Mesenteric fat pad (tissue), 1 donor: ENCODE measurements at regions not wholly inside any gene's neighbourhood (a gene's known extent, or its start where the extent isn't known, plus 50 kb on each side); places are given as distances from the start of the nearest gene placed in this dataset.
"Not testable (repeated sequence)": the region's sequence is repeated elsewhere in the genome, so short reads cannot be mapped to it uniquely, and the experiment has no call there.

Experiments
- DNase-seq: peaks from one replicate; pipeline ENCODE4 v3.0.0-alpha.2; 2020; ENCODE audit warnings: low spot score
- donor health status: DM: yes; HTN: yes; CAD: no.

DNA sequence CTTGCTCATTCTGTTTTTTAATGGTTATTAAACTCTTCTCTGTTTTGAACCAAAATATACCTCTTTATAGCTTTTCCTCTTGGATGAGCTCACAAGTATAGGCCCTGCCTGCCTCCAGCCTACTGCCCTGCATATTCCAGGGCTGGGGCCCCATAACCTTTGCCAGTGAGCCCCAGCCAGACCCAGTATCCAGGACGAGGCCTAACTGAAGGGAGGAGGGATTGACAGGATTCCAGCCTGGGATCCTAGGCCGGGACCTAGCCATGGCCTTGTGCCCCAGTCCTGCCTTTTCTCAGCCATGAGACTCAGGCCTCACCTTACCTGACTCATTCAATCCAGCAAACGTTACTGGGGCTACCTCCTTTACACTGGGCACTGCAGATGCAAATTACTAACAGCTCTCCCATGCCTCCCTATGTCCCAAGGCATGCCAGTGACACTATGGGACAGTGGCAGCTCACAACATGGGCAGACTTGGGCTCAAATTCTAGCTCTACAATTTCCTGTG is 159.2 kb downstream of the DDX1 start:
- no peak for DNase-seq

DNA sequence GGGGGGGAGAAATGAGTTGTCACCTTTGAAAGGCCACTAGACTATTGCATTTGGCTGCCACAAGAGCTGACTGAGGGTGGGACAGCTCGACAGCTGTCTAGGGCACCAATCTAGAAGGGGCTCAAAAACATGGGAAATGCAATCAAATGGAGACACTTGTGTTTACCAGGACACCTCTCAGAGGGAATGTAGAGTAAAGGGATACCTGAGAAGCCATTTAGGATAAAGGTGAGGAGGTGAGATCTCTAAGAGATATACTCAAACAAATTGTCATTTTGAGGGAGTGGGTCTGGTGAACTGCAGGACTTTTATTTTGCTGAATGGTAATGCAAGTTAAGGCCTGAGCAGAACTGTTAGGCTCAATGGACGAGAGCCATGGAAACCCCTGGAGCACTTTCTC is 159.8 kb downstream of the DDX1 start:
- DNase-seq, result no peak

DNA sequence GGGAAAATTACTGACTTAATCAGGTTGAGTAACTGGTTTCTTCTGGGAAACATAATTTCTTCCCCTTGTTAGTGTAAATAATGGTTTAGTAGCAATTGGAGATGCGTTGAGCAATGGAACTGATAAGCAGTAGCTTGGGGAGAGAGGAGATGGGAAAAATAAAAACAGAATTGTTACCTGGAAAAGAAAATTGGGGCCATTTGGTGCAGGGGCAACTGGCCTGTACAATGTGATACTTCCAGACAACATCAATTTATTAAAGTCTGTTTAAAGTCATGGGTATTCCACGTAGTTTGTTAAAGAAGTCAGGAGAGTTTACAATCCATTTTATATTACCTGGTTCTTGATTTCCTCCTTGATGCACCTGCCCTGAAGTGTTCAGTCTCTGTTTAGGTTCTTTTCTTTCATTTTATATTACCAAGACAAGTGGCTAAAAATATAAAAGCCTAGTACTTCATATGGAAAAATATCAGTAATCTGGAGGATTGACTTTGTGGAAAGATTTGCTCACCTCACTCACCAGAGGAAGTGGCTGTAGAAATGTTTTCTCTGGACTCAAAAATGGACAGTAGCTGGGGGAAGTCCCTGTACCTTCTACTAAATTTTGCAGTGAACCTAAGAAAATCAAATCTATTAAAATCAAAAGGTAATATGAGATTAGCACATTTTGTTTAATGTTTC is 161.0 kb downstream of the DDX1 start:
- DNase-seq, result no peak

DNA sequence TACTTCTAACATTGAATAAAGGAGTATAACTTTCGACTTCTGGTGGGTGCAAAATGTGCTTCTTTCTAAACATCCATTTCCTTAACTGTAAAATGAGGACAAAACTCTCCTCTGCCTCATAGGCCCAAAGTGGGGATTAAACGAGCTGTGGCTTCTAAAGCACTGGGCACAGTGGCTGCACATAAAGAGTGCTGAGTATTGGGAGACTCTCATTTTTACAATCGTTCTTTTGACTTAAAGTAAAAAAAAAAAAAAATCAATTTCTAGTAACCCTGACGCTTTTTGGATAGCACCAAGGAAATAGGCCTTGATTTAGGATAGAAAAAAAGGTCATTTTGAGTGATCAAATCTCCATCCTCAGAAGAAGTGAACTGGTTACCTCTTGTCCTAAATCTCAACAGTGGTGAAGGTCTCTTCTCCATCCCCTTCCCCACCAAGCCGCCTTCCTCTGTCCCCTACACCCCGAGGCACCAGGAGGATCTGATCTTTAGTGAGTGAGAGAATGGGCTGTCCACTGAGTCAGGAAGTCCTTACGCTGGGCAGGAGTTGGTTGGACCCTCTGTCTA is 161.6 kb downstream of the DDX1 start:
- DNase-seq, result no peak

DNA sequence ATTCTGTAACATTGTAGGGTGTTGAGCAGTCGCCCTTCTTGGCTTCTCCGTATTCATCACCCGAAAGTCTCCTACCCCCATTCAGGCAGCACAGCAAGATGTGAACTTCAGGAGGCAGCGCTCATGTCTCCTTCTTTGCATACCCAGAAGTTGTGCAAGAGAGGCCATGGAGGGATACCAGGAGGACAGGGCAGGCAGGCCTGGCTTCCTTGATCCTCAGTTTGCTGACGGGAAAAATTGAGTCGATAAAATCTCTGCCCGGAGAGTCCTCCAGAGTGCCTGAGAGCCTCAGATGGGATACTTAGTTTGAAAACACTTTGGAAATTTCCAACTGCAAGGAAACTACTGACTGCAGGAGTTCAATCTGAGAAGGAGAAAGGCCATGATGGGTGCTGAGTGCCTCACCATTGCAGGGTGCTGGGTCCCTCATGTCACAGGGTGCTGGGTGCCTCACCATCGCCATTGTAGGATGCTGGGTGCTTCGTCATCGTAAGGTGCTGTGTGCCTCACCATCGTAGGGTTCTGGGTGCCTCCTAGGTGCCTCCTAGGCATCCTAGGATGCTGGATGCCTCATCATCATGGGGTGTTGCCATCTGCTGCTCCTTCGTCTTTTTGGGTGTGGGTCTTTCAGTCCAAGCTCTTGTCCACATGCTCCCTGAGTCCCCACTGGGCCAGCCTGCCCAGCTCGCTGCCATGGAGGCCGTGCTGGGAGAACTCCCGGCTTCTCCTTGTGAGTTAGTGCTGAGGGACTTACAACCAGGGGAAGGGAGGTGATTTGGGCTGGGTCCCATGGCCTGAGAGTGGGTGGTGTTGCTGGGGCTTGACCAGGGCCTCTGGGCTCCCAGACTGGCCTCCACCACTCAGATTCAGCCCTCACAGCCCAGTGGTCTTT is 162.4 kb downstream of the DDX1 start:
- DNase-seq, result no peak

DNA sequence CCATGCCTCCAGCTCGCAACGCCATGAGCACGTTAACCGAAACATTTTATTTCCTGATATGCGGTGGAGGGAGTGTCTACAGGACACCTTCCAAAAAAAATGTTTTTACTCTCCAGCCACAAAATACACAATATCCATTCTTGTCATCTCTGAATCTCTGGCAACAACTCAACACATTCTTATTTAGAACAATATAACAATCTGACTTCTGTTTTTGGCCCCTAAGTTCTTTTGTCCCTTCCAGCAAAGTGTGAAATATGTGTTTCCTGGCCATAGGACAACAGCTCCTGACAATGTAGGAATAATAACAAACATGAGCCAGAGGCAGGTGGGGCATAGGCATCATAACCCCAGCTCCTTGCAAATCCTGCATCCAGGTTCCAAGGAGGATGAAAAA is 163.0 kb downstream of the DDX1 start:
- no peak for DNase-seq

DNA sequence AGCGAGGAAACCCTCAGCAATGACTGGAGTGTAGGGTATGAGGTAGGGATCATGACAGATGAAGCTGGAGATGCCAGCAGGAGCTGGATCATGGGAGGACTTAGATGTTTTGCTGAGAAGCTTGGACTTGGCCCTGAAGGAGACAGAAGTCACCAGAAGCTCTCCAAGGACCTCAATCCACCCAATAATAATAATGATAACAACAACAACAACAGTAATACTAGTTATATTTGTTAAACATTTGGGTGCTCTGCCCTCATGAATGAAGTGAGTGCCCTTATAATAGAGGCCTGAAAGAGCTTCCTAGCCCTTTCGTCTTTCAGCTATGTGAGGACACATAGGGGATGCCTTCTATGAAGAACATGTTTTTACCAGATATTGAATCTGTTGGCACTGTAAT is 163.9 kb downstream of the DDX1 start:
- DNase-seq, result no peak

DNA sequence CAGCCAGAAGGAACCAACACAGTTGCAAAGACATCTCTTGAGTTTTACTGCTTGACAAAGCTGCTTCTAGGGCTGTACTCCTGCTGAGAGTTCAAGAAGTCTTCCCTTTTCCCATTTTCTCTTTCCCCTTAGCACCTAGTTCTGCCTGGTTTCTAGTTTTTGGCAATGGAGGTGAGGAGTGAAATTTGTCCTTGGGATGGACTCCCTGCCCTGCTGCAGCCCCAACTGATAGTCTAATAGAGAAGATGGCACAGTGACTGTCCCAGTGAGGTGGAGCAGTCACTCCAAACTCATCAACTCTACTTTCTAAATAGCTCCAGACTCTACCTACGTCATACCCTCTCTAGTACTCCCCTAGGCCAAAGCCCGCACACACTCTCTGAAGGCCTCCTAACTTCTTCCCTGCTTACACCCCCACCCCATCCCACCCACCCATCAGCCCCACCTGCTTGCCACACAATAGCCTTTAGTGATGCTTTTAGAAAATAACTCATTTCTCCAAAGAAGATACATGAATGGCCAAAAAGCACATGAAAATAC is 164.4 kb downstream of the DDX1 start:
- no peak for DNase-seq

DNA sequence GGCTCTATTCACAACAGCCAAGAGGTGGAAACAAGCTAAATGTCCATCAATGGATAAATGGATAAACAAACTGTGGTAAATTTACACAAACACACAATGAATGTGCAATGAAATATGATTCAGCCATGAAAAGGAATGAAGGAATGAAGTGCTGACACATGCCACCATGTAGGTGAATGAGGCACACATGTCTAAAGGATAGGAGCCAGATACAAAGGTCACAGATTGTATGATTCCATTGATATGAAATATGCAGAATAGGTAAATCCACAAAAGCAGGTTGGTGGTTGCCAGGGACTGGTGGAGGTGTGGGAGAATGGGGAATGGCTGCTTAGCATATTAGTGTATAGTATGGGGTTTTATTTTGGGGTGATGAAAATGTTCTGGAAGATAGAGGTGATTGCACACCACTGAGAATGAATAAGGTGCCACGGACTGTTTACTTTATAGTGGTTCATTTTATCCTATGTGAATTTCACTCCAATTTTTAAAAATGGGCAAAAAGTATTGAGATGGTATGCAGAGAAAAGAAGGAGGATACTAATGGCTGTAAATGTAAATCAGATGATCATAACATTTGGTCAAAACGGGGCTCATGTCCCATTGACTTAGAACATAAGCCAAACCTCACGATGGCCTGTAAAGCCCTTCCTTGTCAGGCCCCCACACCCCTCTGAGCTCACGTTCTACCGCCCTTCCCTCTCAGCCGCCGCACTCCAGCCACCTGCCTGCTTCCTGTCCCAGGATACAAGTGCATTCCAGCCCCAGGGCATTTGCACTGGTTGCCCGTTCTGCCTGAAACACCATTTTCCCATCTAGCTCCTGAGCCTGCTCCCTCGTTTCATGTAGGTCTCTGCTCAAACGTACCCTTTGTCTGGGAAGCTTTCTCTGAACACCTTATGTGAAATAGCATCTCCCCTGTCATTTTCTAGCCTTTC is 165.5 kb downstream of the DDX1 start:
- DNase-seq, result peak; percentile 84

DNA sequence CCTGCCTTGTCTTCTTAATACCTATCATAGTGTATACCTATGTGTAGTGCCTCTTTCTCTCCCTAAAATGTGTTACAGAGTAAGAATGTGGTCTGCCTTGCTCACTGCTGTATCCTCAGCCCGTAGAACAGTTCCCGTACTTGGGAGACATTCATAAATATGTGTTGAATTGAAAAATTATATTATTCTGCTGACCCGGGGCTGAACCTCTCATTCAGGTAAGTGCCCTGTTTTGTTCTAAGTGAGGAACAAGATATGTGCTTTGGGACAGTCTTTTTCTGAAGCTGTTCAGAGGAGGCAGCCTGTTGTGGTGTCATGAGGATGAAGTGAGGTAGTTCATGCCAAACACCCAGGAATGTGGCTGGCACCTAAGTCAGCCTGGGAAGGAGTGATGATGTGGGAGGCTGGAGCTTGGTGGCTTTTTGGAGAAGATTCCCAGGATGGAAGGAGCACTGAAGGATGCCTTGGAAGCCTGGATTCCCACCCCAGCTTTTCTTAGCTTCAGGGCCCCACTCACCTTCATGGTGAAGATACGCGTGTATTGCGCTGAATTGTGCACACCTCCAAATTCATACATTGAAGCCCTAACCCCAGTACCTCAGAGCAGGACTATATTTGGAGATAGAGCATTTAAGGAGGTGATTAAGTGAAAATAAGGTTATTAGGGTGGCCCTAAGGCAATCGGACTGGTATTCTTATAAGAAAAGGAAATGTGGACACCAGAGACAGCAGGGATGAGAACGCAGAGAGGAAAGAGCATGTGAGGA is 166.3 kb downstream of the DDX1 start:
- no peak for DNase-seq

DNA sequence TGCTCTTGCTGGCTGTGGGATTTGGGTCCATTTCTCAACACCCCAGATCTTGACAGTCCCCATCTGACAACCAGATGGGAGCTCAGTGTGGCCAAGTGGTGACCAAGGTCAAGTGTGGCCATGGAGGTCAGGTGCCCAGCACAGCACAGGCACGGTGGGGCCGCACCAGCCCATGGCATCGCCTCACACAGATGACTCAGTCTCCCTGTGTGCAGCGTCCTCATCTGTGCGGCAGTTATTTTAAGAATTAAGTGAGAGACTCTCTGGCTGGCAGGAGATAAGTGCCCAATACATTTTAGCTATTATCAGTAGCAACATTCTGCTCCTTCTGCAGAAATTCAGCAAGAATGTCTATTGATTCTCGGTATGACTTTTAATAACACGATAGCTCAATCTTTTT is 167.2 kb downstream of the DDX1 start:
- no peak for DNase-seq

DNA sequence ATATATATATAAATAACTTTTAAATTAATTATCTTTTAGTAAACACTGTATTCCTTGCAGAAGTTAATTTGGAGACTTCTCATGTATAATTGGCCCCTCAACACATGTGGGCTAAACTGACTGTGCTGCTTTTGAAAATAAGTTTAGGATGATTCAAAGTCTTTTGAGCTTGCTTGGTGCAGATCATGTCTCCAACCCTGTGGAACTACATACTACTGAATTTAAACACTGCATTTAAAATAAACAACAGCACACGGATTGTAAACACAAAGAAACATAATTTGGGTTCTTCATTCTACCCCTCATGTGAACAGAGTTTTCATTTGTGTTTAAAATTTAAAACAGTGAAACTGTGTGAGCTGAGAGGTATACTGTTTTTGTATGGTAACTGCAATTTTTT is 167.7 kb downstream of the DDX1 start:
- DNase-seq, result no peak

DNA sequence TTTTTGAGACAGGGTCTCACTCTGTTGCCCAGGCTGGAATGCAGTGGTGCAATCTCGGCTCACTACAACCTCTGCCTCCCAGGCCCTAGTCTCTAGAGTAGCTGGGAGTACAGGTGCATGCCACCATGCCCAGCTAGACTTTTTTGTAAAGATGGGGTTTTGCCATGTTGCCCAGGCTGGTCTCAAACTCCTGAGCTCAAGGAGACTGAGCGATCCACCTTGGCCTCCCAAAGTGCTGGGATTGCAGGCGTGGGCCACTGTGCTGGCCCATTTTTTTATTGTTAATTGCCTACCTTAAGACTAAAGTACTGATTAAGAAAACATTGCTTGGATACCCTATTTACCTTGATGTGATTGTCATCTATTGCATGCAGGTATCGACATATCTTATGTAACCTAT is 168.1 kb downstream of the DDX1 start:
- not testable (repeated sequence) for DNase-seq

DNA sequence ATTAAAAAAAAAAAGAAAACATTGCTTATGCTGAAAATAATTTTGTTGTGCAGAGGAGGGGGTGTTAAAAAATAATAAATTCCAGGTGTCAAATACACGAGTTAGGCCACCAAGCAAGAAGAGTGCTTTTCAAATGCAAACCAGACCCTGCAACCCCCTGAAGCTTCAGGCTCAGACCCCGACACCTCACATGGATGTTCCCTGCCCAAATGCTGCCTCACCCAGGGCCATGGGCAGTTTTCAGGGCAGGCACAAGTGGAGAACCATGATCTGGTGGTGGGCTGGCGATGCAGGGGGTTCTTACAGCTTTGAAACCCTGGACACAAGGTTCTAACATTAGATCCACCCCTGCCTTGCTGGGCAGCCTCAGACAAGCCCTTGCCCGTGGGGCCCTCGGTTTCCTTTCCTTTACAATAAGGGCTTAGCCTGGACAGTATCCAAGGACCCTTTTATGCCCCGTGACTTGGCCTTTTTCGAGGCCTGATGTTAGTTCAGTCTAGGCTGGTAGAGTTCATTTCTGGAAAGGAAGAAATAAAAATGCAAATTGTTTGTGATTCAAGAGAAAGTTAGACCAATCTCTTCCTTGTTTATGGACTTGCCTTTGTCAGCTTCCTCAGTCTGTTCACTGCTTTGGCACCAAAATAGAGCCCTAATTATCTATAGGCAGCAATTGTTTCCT is 168.7 kb downstream of the DDX1 start:
- DNase-seq, result no peak

DNA sequence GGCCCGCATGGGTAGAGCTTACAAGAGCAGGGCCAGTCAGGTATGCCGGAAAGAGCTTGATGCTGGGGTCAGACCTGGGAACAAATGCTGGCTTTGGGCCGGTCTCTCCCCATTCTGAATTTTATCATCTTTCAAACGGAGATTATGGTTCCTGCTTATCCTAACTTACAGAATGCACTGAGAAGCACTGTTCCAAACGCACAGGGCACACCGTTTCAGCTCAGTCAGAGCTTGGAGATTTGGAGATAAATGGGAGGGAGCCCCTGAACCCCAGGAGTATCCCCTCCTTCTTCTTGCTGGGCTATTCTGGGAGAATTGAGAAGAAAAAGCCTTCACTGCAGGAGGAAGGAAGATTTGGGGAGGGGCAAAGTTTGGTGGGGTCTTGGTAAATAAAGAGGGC is 169.4 kb downstream of the DDX1 start:
- no peak for DNase-seq

DNA sequence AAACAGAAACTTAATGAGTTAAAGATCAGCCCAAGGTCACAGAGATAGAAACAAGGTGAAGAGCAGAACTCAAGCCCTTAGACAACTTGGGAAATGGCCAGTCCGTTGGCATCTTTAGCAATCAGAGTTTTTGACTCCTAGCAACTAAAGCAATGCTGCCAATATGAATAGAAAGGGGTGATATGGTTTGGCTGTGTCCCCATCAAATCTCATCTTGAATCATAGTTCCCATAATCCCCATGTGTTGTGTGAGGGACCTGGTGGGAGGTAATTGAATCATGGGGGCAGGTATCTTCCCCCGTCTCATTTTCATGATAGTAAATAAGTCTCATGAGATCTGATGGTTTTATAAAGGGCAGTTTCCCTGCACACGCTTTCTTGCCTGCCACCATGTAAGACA is 170.2 kb downstream of the DDX1 start:
- DNase-seq, result no peak

DNA sequence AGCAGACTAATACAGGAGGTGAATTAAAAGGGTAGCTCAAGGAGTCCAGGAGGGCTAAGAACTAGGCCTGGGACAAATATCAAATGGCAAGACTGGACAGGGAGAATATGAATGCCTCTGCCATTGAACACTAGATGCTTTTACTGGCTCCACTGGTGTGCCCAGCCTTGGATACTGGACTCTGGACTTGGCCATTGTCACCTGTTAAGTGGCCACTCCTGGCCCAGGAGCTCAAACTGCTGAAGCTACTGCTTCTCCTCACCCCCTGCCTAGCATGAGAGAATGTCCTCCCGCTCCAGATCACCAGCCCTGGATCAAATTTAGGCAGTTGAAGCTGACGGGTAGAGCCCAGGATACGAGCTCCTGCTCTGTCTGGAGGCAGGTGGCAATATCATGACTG is 170.8 kb downstream of the DDX1 start:
- DNase-seq, result no peak

DNA sequence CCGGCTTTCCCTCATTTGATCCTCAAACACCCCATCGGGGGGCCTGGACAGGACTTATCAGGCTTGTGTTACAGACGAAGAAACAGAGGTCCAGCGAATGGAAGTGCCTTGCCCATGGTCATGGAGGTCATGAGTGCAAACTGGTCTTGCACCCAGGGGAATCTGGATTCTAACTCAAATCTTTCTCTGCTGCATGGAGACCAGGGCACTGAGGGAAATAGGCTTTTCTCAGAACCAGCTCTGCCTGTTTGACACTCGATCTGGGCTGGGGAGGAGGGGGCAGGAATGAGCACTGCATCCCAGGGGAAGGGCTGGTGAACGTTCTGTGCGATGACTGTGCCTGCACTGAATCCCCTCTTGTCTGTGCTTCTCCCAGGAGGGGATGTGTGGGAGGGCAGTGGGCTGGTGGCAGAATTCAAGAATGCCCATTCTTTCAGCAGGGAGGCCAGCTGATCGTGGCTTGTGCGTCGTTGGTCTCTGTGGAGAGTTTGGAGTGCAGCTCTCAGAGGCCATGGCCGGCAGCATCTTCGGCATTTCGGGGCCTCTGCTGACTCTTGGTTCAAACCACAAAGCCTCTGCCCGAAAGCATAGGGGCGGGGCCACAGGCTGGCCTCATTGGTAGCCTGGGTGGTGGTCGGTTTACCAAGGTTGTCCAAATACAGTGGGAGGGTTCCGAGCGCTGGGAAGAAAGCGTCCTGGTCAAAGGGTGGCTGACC is 171.6 kb downstream of the DDX1 start:
- no peak for DNase-seq
